Middle frontal gyrus (tissue), 1 donor: ENCODE measurements at regions not wholly inside any gene's neighbourhood (a gene's known extent, or its start where the extent isn't known, plus 50 kb on each side); places are given as distances from the start of the nearest gene placed in this dataset.

Source experiments
- DNase-seq: peaks from one replicate; pipeline ENCODE4 v3.0.0-alpha.2; 2015; ENCODE audit warnings: low spot score; ENCODE audit errors: extremely low spot score

DNA sequence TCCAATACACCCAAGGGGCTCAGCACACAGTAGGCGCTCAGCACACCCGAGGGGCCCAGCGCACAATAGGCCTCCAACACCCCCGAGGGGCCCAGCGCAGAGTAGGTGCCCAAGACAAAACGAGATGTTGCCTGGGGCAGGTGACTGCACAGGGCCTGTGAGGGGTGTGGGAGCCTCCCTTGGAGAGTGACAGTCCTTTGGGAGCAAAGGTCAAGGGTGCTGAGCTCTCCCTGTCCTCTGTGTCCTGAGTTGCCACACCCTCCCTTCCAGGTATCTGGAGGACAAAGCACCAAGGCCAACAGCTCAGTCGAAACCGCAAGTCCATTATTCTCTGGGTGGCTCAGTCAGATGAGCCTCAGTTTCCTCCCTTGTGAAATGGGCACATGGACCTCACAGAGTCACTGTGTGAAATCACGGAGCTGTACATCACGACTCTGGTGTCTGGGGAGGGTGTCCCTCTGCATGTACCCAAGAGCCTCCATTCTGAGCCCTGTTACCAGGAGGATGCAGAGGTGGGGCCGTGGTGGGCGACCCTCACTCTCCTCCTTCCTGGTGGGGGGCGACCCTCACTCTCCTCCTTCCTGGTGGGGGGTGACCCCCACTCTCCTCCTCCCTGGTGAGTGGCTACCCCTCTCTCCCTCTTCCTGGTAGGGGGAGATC, 81.3 kb downstream of the FOXL3 start:
- no peak for DNase-seq

DNA sequence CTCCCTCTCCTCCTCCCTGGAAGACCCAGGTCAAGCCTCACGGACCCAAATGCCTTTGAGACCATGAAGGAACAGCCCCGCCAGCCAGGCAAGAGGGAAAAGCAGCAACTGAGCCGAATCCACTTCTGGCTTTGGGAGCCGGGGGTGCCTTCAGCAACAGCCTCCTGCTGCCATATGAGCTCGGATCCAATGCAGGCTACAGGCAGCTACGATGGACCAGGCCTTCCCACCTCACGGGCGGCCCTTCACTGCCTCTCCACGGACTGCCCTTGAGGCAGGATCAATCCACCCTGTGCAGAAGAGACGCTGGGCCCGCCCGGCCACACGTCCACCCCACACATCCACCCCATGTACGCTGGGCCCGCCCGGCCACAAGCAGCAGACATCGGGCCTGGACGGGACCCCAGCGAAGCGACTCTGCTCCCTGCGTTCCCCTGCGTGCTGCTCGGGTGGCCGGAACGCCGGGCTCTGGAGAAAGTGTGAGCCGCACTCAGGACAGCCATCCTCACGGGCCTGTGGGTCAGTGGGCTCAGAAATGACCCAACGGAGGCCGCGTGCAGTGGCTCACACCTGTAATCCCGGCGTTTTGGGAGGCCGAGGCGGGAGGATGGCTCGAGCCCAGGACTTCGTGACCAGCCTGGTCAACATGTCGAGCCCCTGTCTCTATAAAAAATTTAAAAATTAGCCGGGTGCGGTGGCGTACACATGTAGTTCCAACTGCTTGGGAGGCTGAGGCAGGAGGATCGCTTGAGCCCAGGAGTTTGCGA, 82.0 kb downstream of the FOXL3 start:
- no peak for DNase-seq

DNA sequence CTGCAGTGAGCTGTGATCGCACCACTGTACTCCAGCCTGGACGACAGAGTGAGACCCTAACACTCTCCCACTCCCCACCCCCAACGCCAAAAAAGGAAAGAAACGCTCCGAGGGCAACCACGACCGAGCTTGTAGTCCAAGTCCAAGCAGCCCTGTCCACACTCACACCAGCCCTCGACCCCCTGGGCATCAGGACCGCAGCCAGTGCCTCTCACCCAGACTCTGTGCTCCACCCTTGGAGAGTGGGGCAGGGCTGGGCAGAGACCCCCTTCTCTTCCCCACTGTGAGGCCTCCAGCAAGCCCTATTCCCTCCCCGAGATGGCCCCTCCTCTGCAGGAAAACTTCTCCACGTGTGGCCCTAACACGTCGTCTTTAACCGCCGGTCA, 82.6 kb downstream of the FOXL3 start:
- no peak for DNase-seq

DNA sequence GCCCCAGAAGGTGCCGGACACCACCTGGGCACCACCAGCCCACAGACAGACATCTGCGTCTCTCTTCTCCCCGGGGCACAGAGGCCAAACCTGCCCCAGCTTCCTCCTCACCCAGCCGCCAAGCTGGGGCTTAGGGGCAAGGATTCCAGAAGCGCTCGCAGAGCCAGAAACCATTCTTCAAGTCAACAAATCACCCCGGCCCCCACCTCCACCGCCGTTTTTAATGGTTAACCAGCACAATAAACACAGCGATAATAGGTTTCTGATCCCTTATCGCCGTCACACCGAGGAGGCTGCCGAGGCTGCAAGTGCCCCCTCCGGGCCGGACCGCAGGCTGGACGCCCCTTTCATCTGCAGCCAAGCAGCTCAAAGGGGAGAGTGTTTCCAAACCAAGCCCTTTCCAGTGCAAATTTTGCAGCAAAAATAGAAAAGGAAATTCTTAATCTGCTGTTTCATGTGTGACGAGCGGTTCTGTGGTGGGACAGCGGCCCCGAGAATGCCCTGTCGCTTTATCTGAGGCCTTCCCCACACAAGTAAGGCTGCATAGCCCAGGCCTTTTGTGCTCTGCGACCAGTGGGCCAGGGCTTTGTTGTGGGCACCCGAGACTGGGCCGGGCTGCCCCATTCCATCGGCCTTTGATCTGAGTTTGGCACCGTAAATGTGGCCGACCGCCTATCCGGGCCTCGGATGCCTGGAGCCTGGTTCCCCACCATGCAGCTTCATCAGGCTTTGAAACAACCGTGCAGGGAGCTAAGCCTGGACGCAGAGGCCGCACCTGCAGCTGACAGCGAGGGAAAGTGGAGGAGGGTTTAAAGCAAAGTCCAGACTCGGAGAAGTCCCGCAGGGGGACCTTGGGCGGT, 83.2 kb downstream of the FOXL3 start:
- no peak for DNase-seq

DNA sequence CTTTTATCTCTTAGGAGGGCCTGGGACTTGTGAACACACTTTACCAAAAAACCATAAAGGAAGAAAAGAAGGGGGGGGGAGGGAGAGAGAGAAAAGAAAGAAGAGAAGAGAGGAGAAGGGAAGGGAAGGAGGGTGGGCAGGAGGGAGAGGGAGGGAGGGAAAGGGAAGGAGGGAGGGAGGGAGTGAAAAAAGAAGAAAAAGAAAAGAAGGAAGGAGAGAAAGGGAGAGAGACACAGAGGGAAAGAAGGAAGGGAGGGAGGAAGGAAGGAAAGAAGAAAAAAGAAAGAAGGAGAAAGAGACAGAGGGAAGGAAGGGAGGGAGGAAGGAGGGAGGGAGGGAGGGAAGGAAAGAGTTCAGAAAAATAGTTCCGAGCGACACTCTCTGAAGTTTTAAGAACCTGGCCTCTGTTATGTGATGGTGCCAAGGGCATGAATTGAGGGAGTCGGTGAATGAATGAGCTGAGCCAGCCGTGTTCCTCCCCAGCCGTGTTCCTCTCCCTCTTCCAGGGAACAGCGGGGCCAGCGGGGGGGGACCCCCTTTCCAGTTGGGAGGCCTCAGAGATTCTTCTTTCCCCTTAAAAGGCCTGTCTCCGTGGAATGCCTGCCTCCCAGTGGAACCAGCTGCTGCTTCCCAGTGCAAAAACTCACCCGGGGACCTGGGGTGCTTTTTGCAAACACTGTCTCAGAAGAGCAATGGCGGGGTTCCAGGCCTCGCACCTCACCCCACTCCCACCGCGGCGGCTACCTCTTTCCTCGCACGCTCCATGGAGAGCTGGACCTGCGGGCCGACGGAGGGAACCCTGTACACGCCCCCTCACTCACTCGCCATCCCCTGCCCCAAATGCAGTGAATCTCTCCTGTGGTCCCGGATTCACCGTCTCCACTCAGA, 84.1 kb downstream of the FOXL3 start:
- no peak for DNase-seq

DNA sequence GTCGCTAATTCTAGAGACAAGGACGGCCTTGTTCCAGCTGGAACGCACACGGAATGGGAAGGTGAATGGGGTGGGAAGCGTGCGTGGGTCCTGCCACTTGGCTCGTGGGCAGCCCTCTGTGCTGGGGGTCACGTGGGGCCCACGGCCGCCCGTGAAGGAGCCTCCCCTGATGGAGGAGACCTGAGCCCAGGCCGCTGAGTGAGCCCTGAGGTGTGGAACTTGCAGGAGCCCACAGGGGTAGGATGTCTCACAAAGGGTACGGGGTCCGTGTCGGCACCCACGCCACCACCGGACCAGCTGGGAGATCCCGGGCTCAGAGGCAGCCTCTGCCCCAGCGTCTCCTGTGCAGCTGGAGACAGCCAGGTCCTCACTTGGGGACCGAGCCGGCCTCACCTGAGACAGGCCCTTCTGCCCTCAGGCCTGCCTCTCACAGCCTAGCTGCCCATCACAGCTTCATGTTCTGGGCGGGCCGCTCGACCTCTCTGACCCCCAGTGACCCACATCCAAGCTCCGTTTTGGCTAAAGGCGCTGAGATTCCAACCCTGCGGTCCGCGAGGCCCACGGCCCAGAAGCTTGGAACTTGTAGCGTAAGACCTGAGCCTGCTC, 84.8 kb downstream of the FOXL3 start:
- DNase-seq = no peak

DNA sequence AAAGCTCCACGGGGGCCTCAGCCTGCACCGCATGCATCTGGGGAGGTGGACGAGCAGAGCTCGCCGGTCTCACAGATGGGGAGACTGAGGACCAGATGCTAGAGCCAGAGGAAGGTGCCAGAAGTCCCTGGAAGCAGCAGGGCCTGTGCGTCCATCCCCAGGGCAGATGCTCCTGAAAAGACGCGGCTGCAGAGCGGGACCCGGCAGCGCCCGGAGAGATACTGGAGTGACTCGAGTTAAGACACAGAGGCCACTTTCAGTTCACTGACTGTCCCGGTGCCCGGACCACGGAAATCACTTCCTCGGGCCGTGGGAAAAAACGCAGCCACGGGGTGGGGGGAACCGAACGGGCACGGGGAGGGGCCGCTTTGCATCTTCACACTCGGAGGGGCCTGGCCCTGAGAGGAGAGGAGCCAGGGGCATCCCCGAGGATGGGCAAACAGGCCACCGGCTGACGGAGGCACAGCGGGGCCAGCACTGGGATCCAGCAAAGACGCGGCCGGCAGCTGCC, 85.4 kb downstream of the FOXL3 start:
- no peak for DNase-seq

DNA sequence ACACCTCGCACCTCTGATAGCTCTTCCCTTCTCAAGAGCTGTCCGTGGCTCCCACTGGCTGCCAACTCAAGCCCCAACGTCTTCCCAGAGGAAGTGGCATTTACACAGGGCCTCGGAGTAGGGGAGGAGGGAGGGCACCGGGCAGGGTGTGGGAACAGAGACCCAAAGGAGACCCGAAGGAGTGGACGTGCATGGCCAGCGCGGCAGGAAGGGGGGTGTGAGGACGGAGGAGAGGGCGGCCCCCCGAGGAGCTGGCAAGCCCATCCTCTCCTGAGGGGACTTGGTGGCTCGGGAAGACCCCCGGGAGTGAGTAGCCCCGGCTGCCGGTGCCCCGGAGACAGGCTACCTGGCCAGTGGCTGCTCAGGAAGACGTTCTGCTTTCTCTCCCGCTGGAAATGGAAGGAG, 85.9 kb downstream of the FOXL3 start:
- DNase-seq = no peak

DNA sequence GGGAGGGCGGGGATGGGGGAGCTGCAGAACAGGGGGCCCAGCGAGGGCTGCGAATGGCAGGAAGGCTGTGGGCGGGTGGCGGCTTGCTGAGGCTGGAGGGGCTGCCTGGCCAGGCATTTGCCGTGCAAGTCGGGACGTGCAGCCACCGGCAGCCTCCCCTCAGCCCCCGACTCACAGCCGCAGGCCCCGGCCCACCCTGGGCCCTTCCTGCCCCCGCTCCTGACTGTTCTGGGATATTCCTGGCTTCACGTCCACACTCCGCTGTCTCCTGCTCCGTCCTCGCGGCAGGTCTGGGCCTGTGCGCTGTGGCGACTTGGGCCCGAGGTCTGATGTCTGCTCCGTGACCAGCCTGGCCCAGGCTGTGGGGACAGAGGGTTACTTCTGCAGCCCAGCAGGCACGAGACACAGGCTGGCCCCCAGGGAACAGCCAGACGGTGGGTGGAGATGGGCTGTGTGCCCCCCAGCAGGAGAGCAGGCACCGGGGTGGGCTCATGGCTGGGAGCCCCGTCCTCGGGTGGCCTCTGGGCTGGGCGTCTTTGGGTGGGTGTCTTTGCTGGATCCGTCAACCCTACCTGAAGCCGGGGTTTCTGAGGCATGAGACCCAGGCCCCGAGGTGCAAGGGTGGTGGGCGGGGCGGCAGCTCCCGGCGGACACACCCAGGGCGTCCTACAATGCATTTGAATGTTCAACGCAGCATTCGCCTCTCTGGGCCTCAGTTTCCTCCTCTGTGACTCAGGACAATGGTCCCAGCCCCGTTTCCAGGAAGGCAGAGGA, 86.5 kb downstream of the FOXL3 start:
- DNase-seq = no peak

DNA sequence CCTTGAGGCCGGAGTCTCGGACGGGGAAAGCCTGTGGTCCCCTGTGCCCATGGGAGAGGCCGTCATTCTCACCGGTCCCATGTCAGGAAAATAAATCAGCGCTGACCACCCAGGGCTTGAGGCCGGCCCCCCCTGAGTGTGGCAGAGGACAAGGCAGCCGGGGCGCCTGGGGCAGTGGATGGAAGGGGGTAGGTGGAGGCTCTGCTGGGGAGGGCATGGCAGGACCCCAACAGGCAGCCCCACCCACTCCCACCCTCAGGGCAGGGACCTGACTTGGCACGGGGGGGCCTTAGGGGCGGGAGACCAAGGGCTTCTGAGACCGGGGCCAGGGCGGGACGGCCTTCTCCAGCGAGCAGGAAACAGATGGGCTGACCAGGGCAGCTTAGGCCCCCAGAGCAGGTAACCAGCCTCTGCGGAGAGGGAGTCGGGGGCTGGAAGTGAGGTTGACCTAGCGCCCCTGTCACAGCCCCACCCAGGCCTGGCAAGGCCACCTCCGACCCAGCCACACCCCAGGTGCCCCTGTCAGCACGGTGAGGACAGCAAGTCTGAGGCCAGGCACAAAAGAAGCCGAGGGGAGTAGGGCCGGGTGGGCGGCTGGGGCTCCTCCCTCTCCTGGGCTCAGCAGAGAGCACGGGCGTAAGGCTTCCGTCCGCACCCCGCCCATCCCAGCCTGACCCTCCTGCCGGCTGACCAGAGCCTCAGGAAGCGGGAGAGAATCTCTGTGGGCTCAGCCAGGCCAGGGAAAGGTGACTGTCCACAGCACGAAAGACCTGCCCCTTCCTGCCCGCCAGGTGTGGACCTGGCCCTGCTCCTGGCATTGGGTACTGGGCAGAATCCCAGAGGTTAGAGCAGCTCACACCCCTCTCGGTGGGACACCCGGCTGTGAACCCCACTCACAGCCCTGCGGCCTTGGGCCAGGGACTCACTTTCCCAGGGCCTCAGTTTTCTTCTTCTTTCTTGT, 87.4 kb downstream of the FOXL3 start:
- DNase-seq = no peak

DNA sequence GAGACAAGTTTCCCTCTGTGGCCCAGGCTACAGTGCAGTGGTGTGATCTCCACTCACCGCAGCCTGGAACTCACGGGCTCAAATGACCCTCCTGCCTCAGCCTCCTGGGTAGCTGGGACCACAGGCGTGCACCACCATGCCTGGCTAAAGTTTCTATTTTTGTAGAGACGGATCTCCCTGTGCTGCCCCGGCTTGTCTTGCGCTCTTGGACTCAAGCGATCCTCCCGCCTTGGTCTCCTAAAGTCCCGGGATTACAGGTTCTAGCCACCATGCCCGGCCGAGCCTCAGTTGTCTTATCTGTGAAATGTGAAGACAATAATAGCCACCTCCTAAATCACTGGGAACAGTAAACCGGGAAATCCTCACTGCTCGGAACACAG, 88.1 kb downstream of the FOXL3 start:
- DNase-seq = no peak

DNA sequence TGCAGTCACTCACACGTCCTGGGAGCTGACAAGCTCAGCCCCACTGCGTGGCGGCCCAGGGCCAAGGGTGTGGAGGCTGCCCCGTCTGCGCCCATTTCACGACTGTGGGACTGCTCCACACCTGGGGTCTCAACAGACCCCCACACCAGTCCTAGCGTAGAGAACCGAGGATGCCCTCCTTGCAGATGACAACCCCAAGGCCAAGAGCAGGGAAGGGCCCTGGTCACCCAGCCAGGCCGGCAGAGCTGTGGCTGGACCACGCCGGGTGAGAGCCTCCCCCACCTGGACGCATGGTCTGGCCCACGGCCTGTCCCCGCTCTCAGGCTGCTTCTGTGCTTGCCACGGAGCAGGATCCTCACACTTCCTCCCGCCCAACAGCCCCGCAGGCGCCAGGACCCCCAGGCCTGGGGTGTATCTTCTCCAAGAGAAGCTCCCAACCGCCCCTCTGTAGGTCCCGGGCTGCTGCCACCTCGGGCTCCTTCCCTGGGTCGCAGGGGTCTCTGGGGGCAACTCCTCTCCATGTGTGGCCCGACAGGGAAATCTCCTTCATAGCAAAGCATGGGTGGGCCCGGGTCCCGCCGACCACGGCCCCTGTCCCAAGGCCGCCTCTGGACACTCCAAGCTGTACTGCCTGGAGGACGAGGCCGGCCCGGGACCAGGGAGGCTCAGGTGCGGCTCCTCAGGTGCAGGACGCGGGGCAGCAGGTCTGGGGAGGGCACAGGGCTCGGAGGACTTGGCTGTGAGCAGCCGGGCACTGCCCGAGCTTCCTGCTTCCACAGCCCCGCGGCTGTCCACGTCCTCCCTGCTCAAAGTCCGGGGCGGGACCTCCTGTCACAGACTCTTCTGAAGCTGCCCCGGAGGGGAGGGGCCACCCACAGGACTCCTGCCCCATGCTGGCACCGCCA, 88.8 kb downstream of the FOXL3 start:
- no peak for DNase-seq

DNA sequence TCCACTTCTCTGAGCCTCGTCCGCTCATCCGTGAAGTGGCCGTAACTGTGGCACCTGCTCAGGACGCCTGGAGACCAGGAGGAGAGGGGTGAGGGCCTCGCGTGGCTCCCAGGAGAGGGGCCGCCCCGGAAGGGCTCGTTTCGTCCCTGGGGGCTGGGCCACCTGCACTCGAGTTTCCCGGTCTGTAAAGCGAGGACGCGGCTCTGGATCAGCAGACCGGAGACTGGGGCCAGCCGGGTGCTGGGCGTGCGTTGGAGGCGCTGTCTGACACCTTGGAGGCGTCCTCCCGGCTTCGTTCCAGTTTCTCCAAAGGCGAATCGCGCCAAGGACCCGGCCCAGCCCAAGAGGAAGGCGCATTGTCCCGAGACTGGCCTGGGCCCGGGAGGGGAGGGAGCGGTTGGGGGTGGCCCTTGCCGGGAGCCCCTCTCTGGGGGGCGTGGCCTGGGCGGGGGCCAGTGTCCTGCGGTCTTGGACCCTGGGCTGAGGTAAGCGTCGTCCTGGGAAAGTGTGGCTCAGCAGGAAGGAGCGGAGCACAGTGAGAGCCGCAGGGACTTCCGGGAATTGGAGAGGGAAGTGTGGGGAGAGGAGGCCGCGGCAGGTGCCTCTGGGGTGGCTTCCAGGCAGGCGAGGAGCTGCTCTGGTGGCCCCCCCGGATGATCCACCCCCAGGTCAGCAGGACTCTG, 89.6 kb downstream of the FOXL3 start:
- no peak for DNase-seq

DNA sequence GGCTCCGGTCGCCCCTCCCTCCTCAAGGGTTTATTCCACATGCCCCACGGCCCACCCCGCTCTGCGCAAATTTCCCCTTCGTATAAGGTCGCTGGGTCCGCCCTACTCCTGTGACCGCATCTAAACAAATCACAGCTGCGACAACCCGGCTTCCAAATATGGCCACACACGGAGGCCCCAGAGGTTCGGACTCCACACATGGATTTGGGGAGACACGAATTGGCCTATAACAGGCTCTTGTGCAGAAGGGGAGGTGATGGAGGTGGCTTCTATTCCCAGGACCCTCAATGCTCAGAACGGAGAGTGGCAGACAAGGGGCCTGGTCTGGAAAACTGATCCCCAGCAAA, 90.1 kb downstream of the FOXL3 start:
- no peak for DNase-seq

DNA sequence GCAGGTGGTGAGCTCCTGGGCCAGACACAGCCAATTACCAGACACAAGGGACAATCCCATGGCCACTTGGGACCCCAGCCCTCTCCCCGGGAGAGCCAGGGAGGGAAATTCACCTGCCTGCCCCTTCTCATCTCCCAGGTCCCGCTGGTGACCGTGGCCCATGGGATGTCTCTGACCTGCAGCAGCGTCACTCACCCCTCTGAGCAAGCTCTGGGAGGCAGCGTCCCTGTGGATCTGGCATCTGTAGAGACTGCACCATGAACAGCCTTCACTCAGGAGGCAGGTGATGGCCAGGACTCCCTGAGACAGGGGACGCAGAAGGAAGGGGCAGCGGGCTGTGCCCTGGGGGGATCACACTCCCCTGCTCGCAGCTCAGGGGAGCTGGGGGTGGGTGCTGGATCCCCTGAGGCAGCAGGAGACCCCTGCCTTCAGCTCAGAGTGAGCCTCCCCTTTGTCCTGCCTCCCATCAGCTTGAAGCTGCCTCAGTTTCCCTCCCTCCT, 90.8 kb downstream of the FOXL3 start:
- DNase-seq = no peak

DNA sequence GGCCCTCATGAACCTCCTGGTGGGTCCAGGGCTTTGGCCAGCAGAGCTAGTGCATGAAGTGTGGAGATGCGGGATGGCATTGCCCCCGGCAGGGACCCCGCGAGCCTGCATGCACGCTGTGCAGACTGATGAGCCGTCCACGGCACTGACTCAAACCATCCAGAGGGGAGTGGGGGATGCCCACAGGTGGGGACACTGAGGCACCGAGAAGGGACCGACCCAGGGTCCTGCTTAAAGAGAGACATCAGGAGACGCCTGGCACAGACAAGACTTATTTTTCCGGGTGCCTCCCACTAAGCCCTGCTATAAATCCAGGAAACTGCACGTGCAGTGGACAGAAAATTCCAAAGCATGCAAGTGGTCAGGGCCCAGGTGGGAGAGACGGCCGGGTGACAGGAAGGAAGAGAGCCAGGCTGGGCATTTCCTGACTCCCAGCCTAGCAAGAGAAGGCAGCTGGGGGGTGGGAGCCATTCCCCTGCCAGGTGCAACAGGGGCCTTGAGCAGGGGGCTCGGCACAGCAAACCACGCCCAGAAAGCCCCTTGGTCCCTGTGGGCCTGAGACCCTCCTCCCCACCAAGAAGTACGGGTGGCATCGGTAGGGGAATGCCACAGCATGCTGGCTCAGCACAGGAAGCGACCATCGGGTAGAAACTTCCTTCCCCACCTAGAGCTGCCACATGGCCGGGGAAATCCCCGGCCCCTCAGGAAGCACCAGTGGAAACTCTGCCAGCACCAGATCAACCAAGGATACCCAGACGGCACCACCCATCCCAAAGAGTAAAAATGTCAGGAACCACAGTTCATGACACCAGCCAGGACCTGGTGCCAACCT, 91.5 kb downstream of the FOXL3 start:
- DNase-seq = no peak
